Activated CD8-positive, alpha-beta T cell treated with anti-CD3 and anti-CD28 coated beads for 36 hours (primary cell): ENCODE measurements at regions not wholly inside any gene's neighbourhood (a gene's known extent, or its start where the extent isn't known, plus 50 kb on each side); places are given as distances from the start of the nearest gene placed in this dataset.

Source experiments
- ATAC-seq: fragments of 200-7000 bp; cut with Tn5 transposase; one replicate; pipeline ENCODE4 v1.10.0; 2021; ENCODE audit warnings: mild to moderate bottlenecking, moderate library complexity
- CTCF ChIA-PET: fragments of 350-600 bp; sonication (Branson Sonifier 250); formaldehyde crosslinking; loops from one replicate; lab custom pipeline; 2021; ENCODE audit warnings: antibody characterized with exemption; lab: Charles Lee
- POLR2A ChIA-PET: fragments of 350-600 bp; sonication (Branson Sonifier 250); formaldehyde crosslinking; loops from one replicate; lab custom pipeline; 2021; ENCODE audit warnings: antibody characterized with exemption; lab: Charles Lee
- DNase-seq: peaks from one replicate; pipeline ENCODE4 v3.0.0-alpha.2; 2020
- H3K27ac Mint-ChIP-seq: one replicate; pipeline ENCODE4 v1.8.0; 2021; ENCODE audit warnings: mild to moderate bottlenecking, mixed read lengths
- H3K27me3 Mint-ChIP-seq: one replicate; pipeline ENCODE4 v1.8.0; 2021; ENCODE audit warnings: mixed read lengths
- H3K36me3 Mint-ChIP-seq: one replicate; pipeline ENCODE4 v1.8.0; 2021; ENCODE audit warnings: low read depth, mixed read lengths
- H3K4me1 Mint-ChIP-seq: one replicate; pipeline ENCODE4 v1.8.0; 2021; ENCODE audit warnings: low read depth, mixed read lengths
- H3K4me3 Mint-ChIP-seq: one replicate; pipeline ENCODE4 v1.8.0; 2021; ENCODE audit warnings: mild to moderate bottlenecking, moderate library complexity, mixed read lengths
- H3K9me3 Mint-ChIP-seq: one replicate; pipeline ENCODE4 v1.8.0; 2021; ENCODE audit warnings: mixed read lengths
- CTCF ChIP-seq: fragments of 200-600 bp; IDR thresholded peaks from one replicate; pipeline ENCODE4 v1.8.0; 2022; ENCODE audit warnings: antibody characterized with exemption, mild to moderate bottlenecking
- intact Hi-C: fragments of 100-400 bp; cut with micrococcal nuclease; formaldehyde crosslinking; loops from one replicate; pipeline ENCODE4 v1.10.0; 2022

- Mint-ChIP-seq H3K4me3 (no peak overlapping the region), H3K27me3 (no peaks in the 10 kb centered on the region), H3K27ac (no peak overlapping the region), H3K4me1 (no peaks in the 10 kb centered on the region), H3K36me3 (no peaks in the 10 kb centered on the region), H3K9me3 (peaks cover 4% of the 10 kb centered on the region)
- DNase-seq, result no peak
- POLR2A ChIA-PET, result no interaction called here
- intact Hi-C loops, result no loop called here
- CTCF ChIA-PET, result no interaction called here
- no peak for TF ChIP-seq CTCF
- ATAC-seq, result no peak
These were observed 574.5 kb downstream of the ZWINT start for GRCh38 chr10:55786461-55787050.

- intact Hi-C loops, result no loop called here
- CTCF ChIA-PET, result no interaction called here
- Mint-ChIP-seq H3K4me1 (no peaks in the 10 kb centered on the region), H3K4me3 (no peak overlapping the region), H3K27ac (no peak overlapping the region), H3K36me3 (no peaks in the 10 kb centered on the region), H3K9me3 (peaks cover 5% of the 10 kb centered on the region), H3K27me3 (no peaks in the 10 kb centered on the region)
- TF ChIP-seq CTCF, result no peak
- ATAC-seq, result no peak
- DNase-seq, result no peak
- POLR2A ChIA-PET, result no interaction called here
These were observed 578.9 kb downstream of the ZWINT start for GRCh38 chr10:55782181-55782580.

- DNase-seq (no peak), ATAC-seq (no peak)
- Mint-ChIP-seq H3K4me3 (no peak overlapping the region), H3K27me3 (no peaks in the 10 kb centered on the region), H3K9me3 (peaks cover 4% of the 10 kb centered on the region), H3K27ac (no peak overlapping the region), H3K36me3 (no peaks in the 10 kb centered on the region), H3K4me1 (no peaks in the 10 kb centered on the region)
- intact Hi-C loops, result no loop called here
- ChIA-PET CTCF (no interaction called here), POLR2A (no interaction called here)
- TF ChIP-seq CTCF, result no peak
These were observed 594.8 kb downstream of the ZWINT start for GRCh38 chr10:55766212-55766611.

DNA sequence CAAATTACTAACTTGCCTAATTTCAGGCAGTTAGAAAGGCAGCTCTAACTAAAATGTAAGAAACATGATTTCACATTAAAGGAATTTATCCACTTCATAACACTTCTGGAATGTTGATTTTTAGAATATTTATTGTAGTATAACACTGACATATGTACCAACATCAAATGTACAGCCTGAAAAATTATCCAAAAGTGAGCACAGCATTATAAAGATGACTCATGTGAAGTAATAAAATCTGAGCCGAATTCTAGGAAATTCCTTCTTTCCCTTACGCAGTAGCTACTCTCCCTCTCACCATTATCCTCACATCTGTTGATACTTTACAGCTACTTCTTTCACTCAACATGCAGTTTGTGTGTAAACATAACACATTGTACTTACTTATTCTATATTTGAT lies 610.6 kb downstream of the ZWINT start:
- ChIA-PET POLR2A (no interaction called here), CTCF (no interaction called here)
- H3K27me3 Mint-ChIP-seq, result no peaks in the 10 kb centered on the region
- H3K27ac Mint-ChIP-seq, result no peak overlapping the region
- H3K9me3 Mint-ChIP-seq, result peaks cover 3% of the 10 kb centered on the region
- H3K4me1 Mint-ChIP-seq, result no peaks in the 10 kb centered on the region
- DNase-seq, result no peak
- ATAC-seq, result no peak
- TF ChIP-seq CTCF, result no peak
- no peaks in the 10 kb centered on the region for H3K36me3 Mint-ChIP-seq
- no peak overlapping the region for H3K4me3 Mint-ChIP-seq
- intact Hi-C loops, result no loop called here

GRCh38 chr10:55747244-55747643 lies 613.8 kb downstream of the ZWINT start:
- ChIA-PET POLR2A (no interaction called here), CTCF (no interaction called here)
- intact Hi-C loops, result no loop called here
- Mint-ChIP-seq H3K36me3 (no peaks in the 10 kb centered on the region), H3K4me1 (no peaks in the 10 kb centered on the region), H3K27ac (no peak overlapping the region), H3K4me3 (no peak overlapping the region), H3K9me3 (peaks cover 3% of the 10 kb centered on the region), H3K27me3 (no peaks in the 10 kb centered on the region)
- no peak for ATAC-seq
- DNase-seq, result no peak
- no peak for TF ChIP-seq CTCF
